ENCODE measurements at regions not wholly inside any gene's neighbourhood (a gene's known extent, or its start where the extent isn't known, plus 50 kb on each side); places are given as distances from the start of the nearest gene placed in this dataset.

GRCh38 chr1:187631984-187632383 is 803.2 kb downstream of the PLA2G4A start:
- H3K27ac Mint-ChIP-seq = no peak overlapping the region
- no peak overlapping the region for H3K4me3 Mint-ChIP-seq (ENCODE audit: low read depth)
- DNase-seq (ENCODE audit: low spot score, unreplicated experiment) = no peak
- no peak for TF ChIP-seq CTCF (IDR thresholded peaks at IDR 0.05; ENCODE audit: unreplicated experiment)
- H3K27me3 Mint-ChIP-seq = no peaks in the 10 kb centered on the region
- H3K36me3 Mint-ChIP-seq (ENCODE audit: insufficient read depth) = no peaks in the 10 kb centered on the region
- peaks cover 3% of the 10 kb centered on the region for H3K4me1 Mint-ChIP-seq (ENCODE audit: low read depth)
- peaks cover 20% of the 10 kb centered on the region for H3K9me3 Mint-ChIP-seq (ENCODE audit: low read depth)

GRCh38 chr1:187634940-187635339 is 806.2 kb downstream of the PLA2G4A start:
- peaks cover 34% of the 10 kb centered on the region for H3K9me3 Mint-ChIP-seq (ENCODE audit: low read depth)
- no peak for DNase-seq (ENCODE audit: low spot score, unreplicated experiment)

GRCh38 chr1:187638733-187639434 is 810.1 kb downstream of the PLA2G4A start:
- peaks cover 21% of the 10 kb centered on the region for H3K9me3 Mint-ChIP-seq (ENCODE audit: low read depth)
- no peak overlapping the region for H3K27ac Mint-ChIP-seq
- no peak for TF ChIP-seq CTCF (IDR thresholded peaks at IDR 0.05; ENCODE audit: unreplicated experiment)
- peaks cover 5% of the 10 kb centered on the region for H3K36me3 Mint-ChIP-seq (ENCODE audit: insufficient read depth)
- DNase-seq (ENCODE audit: low spot score, unreplicated experiment) = no peak
- H3K27me3 Mint-ChIP-seq = no peaks in the 10 kb centered on the region
- no peaks in the 10 kb centered on the region for H3K4me1 Mint-ChIP-seq (ENCODE audit: low read depth)
- no peak overlapping the region for H3K4me3 Mint-ChIP-seq (ENCODE audit: low read depth)

More at GRCh38 chr1:187634940-187635339, 806.2 kb downstream of the PLA2G4A start:
- H3K36me3 Mint-ChIP-seq (ENCODE audit: insufficient read depth) = peaks cover 5% of the 10 kb centered on the region
- no peak for TF ChIP-seq CTCF (IDR thresholded peaks at IDR 0.05; ENCODE audit: unreplicated experiment)
- no peaks in the 10 kb centered on the region for H3K27me3 Mint-ChIP-seq
- no peak overlapping the region for H3K27ac Mint-ChIP-seq
- no peaks in the 10 kb centered on the region for H3K4me1 Mint-ChIP-seq (ENCODE audit: low read depth)
- H3K4me3 Mint-ChIP-seq (ENCODE audit: low read depth) = no peak overlapping the region

- H3K27ac Mint-ChIP-seq = no peak overlapping the region
- H3K36me3 Mint-ChIP-seq (ENCODE audit: insufficient read depth) = peaks cover 5% of the 10 kb centered on the region
- H3K4me1 Mint-ChIP-seq (ENCODE audit: low read depth) = no peaks in the 10 kb centered on the region
- peaks cover 21% of the 10 kb centered on the region for H3K9me3 Mint-ChIP-seq (ENCODE audit: low read depth)
- no peak for DNase-seq (ENCODE audit: low spot score, unreplicated experiment)
- no peak overlapping the region for H3K4me3 Mint-ChIP-seq (ENCODE audit: low read depth)
- no peaks in the 10 kb centered on the region for H3K27me3 Mint-ChIP-seq
- no peak for TF ChIP-seq CTCF (IDR thresholded peaks at IDR 0.05; ENCODE audit: unreplicated experiment)
Measured at GRCh38 chr1:187641015-187641414, 812.3 kb downstream of the PLA2G4A start.

- TF ChIP-seq CTCF (IDR thresholded peaks at IDR 0.05; ENCODE audit: unreplicated experiment) = no peak
- Mint-ChIP-seq H3K36me3 (ENCODE audit: insufficient read depth) (peaks cover 5% of the 10 kb centered on the region), H3K4me1 (ENCODE audit: low read depth) (no peaks in the 10 kb centered on the region), H3K27ac (no peak overlapping the region), H3K27me3 (no peaks in the 10 kb centered on the region), H3K4me3 (ENCODE audit: low read depth) (no peak overlapping the region), H3K9me3 (ENCODE audit: low read depth) (peaks cover 19% of the 10 kb centered on the region)
- DNase-seq (ENCODE audit: low spot score, unreplicated experiment) = no peak
Measured at GRCh38 chr1:187641463-187641862, 812.7 kb downstream of the PLA2G4A start.

Measured in progenitor cell of endocrine pancreas (in vitro differentiated cells).